ENCODE measurements at regions not wholly inside any gene's neighbourhood (a gene's known extent, or its start where the extent isn't known, plus 50 kb on each side); places are given as distances from the start of the nearest gene placed in this dataset.

GRCh38 chr14:51518280-51518679 is 133.4 kb upstream of the FRMD6 start:
- TF ChIP-seq CTCF (conservative IDR thresholded peaks at IDR 0.05) (no peak), EZH2 (IDR thresholded peaks at IDR 0.05; ENCODE audit: low read depth) (no peak)

Measured in PC-9 (cell line).